HG03439 (cell line): ENCODE measurements at regions not wholly inside any gene's neighbourhood (a gene's known extent, or its start where the extent isn't known, plus 50 kb on each side); places are given as distances from the start of the nearest gene placed in this dataset.
"Not testable (repeated sequence)": the region's sequence is repeated elsewhere in the genome, so short reads cannot be mapped to it uniquely, and the experiment has no call there.

Experiments
- ATAC-seq: cut with Tn5 transposase; IDR thresholded peaks from one replicate; pipeline ENCODE4 v1.9.1; 2021; ENCODE audit warnings: mild to moderate bottlenecking, moderate library complexity; ENCODE audit not compliant: unreplicated experiment

- no peak for ATAC-seq
Measured at GRCh38 chr4:1561286-1561990, 122.7 kb downstream of the FAM53A start.

DNA sequence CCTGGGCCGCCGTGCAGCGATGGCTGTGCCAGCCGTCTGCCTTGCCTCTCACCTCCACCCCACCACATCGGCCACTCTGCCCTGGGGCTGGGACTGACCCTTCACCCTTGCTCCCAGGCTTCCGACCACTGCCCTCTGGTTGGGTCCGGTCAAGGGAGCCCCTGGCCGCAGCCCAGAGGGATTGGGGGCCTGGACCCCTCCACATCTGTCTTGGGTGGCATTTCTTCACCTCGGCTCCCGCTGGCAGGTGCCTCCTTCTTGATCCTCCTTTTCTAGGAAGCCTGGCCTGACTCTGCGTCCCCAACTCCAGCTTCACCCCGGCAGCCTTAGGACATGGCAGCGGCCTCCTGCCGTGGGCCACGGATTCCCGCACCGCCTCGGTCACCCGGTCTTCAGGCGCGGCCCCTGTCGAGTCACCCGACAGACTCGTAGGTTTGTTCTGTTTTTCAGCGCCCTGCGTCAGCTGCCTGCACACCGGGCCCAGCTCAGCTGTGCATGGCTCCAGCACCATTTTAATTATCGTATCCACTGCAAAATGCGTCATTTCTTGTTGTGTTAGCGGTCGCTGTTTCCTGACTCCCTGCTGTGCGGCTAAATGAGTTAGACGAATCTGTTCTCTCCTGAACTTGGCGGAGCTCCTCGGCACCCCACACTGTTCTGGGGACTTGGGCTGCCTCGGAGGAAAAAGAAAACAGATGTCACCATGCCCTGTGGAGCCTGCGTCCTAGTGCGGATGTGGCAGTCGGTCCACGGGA is 124.0 kb downstream of the FAM53A start:
- ATAC-seq: no peak

GRCh38 chr4:1558205-1558604 is 125.9 kb downstream of the FAM53A start:
- ATAC-seq: no peak

GRCh38 chr4:1557221-1557597 is 126.9 kb downstream of the FAM53A start:
- ATAC-seq: no peak

GRCh38 chr4:1556541-1557220 is 127.4 kb downstream of the FAM53A start:
- ATAC-seq: no peak

DNA sequence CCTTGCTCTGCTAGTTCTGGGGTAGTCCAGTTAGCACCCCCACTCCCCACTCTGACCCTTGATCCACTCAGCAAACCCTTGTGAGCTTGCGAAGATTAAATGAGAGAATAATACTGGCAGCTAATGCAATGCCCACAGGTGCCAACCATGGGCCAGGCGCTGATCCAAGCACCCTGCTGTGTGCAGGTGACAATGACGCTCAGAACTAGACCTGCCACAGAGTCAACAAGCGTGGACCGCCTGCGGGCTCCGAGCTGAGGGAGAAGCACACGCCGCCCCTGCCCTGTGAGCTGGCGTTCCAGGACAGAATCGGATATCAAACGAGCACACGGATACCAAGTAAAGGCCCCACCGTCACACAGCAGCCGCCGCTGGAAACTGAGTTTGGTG is 129.2 kb downstream of the FAM53A start:
- ATAC-seq: no peak

DNA sequence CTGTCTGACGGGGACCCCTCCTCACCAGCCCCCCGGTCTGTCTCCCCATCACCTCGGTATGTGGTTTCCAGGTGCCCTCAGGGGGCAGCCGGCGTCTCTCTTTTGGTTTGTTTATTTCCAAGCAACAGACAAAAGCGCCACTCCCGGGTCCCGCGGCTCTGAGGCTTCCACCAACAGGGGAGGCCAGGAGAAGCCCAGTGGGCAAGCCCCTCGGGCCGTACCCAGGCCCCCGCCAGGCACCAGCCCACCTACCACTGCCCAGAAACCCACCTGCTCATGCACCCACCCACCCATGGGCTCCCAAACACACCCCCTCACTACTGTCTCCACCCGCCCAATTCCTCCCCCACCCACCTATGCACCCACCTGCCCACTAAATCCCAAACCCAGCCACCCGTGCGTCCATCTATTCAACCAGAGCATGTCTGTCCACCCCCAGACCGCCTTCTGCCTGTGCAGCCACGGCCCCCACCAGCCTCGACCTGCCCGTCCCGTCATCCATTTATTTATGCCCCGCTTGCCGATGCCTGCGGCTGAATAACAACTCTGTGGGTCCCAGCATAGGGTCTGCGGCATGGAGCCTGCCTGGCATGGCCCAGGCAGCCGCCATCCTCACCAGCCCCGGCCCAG is 129.8 kb downstream of the FAM53A start:
- no peak for ATAC-seq

DNA sequence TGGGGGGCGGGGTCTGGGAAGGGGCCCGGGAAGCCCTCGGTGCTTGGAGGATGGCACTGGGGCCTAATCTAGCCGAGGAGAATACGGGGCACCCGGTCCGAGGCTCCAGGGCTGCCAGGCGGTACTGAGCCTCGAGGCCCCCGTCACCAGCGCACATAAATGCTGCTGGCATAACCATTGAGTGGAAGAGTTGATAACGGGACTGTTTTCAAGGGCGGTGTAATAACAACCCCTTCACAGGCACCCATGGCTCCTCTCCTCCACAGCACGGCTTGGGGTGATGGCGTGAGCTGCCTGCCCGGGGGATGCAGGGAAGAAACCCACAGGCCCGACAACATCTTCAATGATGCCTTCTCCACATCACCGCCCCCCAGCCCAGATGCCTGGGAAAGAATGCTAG is 130.7 kb downstream of the FAM53A start:
- no peak for ATAC-seq

DNA sequence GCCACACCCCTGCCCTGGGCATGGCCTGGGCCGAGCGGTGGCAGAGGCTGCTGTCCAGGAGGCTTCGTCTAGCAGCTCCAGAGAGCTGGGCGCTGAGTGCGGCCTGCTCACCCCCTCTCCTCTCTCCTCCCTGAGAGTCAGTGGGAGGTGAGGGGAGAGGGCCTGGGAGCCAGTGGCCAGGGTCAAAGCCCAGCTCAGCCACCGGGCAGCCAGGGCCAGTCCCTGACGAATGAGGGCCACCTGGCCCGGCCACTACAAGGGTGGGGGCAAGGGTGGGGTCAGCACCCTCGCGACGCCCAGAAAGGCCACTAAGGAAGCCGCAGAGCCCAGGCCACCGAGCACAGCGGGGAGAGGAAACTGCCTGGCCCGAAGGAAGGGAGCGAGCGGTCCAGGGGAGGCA is 131.7 kb downstream of the FAM53A start:
- no peak for ATAC-seq

GRCh38 chr4:1551211-1551610 is 132.9 kb downstream of the FAM53A start:
- ATAC-seq: no peak

GRCh38 chr4:1550122-1551070 is 133.7 kb downstream of the FAM53A start:
- no peak for ATAC-seq

DNA sequence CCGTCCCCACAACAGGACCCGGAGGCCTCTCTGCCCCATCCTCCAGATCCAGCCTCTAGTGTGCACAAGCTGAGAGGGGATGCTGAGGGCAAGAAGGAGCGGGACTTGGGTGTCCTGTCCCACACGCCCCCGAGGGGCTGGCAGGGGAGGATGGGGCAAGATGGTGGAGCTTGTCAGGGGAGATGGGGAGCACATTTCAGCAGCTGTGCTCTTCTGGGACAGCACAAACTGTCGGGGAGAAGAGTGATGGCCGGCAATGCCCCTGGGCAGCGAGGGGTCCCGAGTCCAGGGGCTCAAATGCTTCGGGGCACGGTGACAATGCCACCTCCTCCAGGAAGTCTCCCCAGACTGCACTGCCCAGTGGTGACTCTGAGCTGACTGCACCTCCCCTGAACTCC is 134.5 kb downstream of the FAM53A start:
- ATAC-seq: no peak

DNA sequence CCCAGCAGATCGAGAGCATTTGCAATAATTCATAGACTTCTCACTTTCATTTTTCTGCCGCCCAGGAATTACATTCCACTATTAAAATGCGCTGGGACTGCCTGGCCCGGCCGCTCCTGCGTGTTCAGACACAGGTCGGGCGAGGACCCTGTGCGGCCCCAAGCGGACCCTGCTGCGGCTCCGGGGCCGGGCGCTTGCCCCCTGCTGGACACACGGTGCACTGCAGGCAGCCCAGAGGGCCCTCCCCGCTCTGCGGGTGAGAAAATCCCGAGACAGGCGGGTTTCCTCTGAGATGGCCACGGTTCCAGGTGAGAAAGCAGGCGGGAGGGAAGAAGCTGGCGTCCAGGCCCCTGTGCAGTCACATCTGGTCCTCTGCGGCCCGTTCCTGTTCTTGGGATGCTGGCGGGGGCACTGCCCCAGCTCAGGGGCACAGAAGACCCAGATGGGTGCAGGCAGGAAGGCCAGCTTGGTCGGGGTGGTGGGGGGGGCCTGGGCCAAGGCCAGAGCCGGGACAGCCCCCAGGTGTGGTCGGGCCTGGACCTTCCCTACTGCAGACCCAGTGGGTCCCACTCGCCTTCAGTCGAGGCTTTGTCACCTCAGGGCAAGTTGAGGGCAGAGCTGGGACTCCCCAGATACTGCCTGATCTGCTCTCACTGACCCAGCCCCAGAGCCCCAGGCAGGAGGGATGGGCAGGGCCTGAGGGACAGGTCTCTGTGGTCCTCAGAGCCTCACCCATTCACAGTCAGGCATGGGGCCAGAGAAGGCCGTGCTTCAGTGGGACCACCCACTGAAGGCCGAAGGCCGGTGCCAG is 135.1 kb downstream of the FAM53A start:
- not testable (repeated sequence) for ATAC-seq

DNA sequence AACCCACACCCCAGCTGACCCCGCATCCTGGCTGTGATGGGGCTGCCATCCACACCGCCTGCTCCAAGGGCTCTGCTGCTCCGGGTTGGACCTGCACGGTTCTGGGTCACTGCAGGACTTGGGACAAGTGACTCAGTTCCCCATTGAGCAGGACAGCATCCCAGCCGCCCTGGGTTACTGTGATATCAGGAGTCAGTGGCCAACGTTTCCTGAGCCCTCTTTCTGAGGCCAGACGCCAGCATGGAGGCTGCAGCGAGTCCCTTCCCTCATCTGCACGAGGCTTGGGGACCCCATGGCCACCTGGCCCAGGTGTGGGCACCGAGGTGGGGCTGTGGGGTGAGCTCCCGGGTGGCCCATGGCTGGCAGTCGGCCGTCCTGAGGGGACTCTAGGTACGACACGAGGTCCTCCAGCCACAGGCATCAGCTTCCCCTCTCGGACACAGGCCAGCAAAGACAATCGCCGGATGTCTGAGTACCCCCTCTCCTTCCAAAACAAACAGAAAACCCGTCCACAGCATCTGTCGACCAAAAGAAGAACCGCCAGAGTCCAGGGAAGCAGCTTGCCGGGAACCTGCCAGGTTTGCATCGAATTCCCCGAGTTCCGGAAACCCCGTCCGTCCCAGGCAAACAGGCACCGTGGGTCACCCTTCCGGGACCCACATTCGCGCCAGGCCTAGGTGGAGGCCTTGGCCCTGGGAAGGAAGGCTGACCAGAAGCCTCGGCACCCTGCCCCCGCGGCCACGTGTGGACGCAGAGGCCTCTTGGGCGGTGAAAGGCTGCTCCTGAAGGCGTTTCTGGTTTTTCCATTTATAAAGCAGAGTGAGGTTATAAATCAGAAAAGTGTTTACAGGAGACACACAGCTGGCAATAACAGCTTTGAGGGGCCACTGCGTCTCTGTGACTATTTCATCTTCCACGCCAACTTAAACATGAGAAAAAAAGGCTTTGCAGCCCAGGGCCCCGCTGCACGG is 136.0 kb downstream of the FAM53A start:
- no peak for ATAC-seq

- ATAC-seq: no peak
Measured at GRCh38 chr4:1547131-1547855, 136.8 kb downstream of the FAM53A start.

DNA sequence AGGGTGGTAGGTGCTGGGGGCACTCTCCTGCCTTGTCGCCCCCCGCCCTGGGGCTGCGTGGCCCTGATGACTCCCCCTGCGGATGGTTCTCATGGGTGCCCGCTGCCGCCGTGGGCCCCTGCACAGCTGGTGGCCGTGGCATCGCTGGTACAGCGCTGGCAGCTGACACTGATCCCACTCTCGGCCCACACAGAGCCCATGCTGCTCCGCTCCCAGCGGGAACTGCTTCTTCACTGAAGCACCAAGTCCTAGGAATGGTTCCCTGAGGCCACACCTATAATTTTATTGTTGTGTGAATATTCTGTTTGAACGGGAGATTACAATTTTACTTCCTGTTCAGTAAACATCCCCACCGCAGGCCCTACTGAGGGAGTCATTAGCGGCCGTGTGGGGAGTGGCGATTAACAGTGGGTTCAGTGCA is 138.6 kb upstream of the NKX1-1 start:
- ATAC-seq: no peak

DNA sequence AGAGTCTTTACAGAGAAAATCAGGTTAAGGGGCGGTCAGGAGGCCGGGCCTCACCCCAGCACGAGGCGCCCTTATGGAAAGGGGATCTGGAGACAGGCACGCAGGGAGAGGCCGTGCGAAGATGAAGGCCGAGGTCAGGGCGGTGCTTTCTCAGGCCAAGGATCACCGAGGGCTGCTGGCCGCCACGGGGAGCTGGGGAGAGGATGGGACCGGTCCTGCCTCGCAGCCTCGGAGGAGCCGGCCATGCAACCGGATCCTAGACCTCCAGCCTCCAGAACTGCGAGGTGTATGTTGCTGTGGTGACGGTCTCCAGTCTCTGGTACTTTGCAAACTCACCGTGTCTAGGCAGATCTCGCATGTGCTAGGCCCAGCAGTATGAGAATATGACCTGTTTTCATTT is 138.2 kb upstream of the NKX1-1 start:
- ATAC-seq: not testable (repeated sequence)

DNA sequence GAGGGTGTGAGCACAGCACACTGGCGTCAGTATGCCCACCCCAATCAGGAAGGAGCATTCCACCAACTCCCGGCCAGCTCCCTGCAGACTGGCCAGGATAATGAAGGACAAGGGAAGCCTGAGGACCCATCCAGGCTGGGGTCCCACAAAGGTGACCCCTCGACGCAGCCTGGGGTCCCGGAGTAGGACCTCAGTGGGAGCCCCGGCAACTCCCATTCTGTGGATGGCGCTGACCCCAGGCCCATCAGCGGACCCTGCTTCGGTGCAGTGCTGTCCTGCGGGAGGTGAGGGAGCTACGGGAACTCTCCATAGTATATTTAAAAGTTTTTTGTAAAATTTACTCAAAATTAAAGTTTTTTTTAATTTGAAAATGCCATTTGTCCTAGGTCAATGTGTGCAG is 137.7 kb upstream of the NKX1-1 start:
- ATAC-seq: no peak
